ENCODE measurements at regions not wholly inside any gene's neighbourhood (a gene's known extent, or its start where the extent isn't known, plus 50 kb on each side); places are given as distances from the start of the nearest gene placed in this dataset.

GRCh38 chr2:41963661-41964525 lies 83.9 kb upstream of the PKDCC start:
- ChIA-PET POLR2A (ENCODE audit: unreplicated experiment) (no interaction called here), CTCF (no interaction called here)
- no peaks in the 10 kb centered on the region for H4K20me1 ChIP-seq (ENCODE audit: insufficient read depth)
- H3K4me2 ChIP-seq = peak overlapping the region; percentile 8
- H3K27ac ChIP-seq = 0 out of 2 replicates have a peak overlapping the region, but pooled peaks have one; percentile 3
- no peaks in the 10 kb centered on the region for H3K9me3 ChIP-seq (ENCODE audit: insufficient read depth, low read depth)
- no TSS peak for BruUV-seq (replicated peaks)
- no peak overlapping the region for H3K4me3 ChIP-seq
- TF ChIP-seq EZH2 (IDR thresholded peaks at IDR 0.05; ENCODE audit: low read depth) = no peak
- no peak for TF ChIP-seq CTCF (conservative IDR thresholded peaks at IDR 0.05)
- no peak overlapping the region for H2AFZ ChIP-seq
- H3K9me2 ChIP-seq (ENCODE audit: insufficient read depth) = no peaks in the 10 kb centered on the region
- peaks cover 15% of the 10 kb centered on the region for H3F3A ChIP-seq (ENCODE audit: insufficient read depth, low read depth)
- peaks cover 40% of the 10 kb centered on the region for H3K4me1 ChIP-seq (replicated peaks; ENCODE audit: insufficient read depth)
- H3K79me2 ChIP-seq (ENCODE audit: low read depth) = no peaks in the 10 kb centered on the region
- intact Hi-C loops (cut with micrococcal nuclease; ENCODE audit: unreplicated experiment) = loop anchor here (10.0 kb wide), 1 partner anchor 89 kb away; no protein-coding TSS in a partner anchor
- DNase-seq = peak in 1 of 2 experiments; percentile 60
- H3K36me3 ChIP-seq (ENCODE audit: low read depth) = no peaks in the 10 kb centered on the region
- H3K27me3 ChIP-seq (ENCODE audit: insufficient read depth, low read depth) = no peaks in the 10 kb centered on the region

- Histone ChIP-seq H4K20me1 (ENCODE audit: insufficient read depth) (no peaks in the 10 kb centered on the region), H3K4me2 (peak overlapping the region; percentile 62), H2AFZ (no peak overlapping the region), H3F3A (ENCODE audit: insufficient read depth, low read depth) (peaks cover 15% of the 10 kb centered on the region), H3K36me3 (ENCODE audit: low read depth) (no peaks in the 10 kb centered on the region), H3K9me2 (ENCODE audit: insufficient read depth) (no peaks in the 10 kb centered on the region), H3K4me1 (replicated peaks; ENCODE audit: insufficient read depth) (peaks cover 40% of the 10 kb centered on the region), H3K27me3 (ENCODE audit: insufficient read depth, low read depth) (no peaks in the 10 kb centered on the region), H3K79me2 (ENCODE audit: low read depth) (no peaks in the 10 kb centered on the region), H3K9me3 (ENCODE audit: insufficient read depth, low read depth) (no peaks in the 10 kb centered on the region), H3K4me3 (no peak overlapping the region), H3K27ac (no peak overlapping the region)
- ChIA-PET POLR2A (ENCODE audit: unreplicated experiment) (no interaction called here), CTCF (no interaction called here)
- intact Hi-C loops (cut with micrococcal nuclease; ENCODE audit: unreplicated experiment) = loop anchor here (10.0 kb wide), 1 partner anchor 91 kb away; no protein-coding TSS in a partner anchor
- BruUV-seq (replicated peaks) = no TSS peak
- TF ChIP-seq EZH2 (IDR thresholded peaks at IDR 0.05; ENCODE audit: low read depth) (no peak), CTCF (conservative IDR thresholded peaks at IDR 0.05) (no peak)
- DNase-seq = no peak
Measured at GRCh38 chr2:41965173-41965908, 82.5 kb upstream of the PKDCC start.

GRCh38 chr2:41965909-41966295 lies 81.9 kb upstream of the PKDCC start:
- peaks cover 40% of the 10 kb centered on the region for H3K4me1 ChIP-seq (replicated peaks; ENCODE audit: insufficient read depth)
- POLR2A ChIA-PET (ENCODE audit: unreplicated experiment) = interaction anchor here (0.7 kb wide), 1 partner anchor 167 kb away, joined by 4 read pairs; no protein-coding TSS in a partner anchor
- intact Hi-C loops (cut with micrococcal nuclease; ENCODE audit: unreplicated experiment) = loop anchor here (10.0 kb wide), 1 partner anchor 91 kb away; no protein-coding TSS in a partner anchor

More at GRCh38 chr2:41965909-41966295, 81.9 kb upstream of the PKDCC start:
- peaks cover 15% of the 10 kb centered on the region for H3F3A ChIP-seq (ENCODE audit: insufficient read depth, low read depth)
- DNase-seq = no peak
- no peaks in the 10 kb centered on the region for H3K36me3 ChIP-seq (ENCODE audit: low read depth)
- H3K4me2 ChIP-seq = peak overlapping the region; percentile 62
- peak overlapping the region; percentile 55 for H3K27ac ChIP-seq
- H3K9me3 ChIP-seq (ENCODE audit: insufficient read depth, low read depth) = no peaks in the 10 kb centered on the region
- no peaks in the 10 kb centered on the region for H3K27me3 ChIP-seq (ENCODE audit: insufficient read depth, low read depth)
- no peak overlapping the region for H2AFZ ChIP-seq
- H4K20me1 ChIP-seq (ENCODE audit: insufficient read depth) = no peaks in the 10 kb centered on the region
- no peaks in the 10 kb centered on the region for H3K79me2 ChIP-seq (ENCODE audit: low read depth)
- no peaks in the 10 kb centered on the region for H3K9me2 ChIP-seq (ENCODE audit: insufficient read depth)
- CTCF ChIA-PET = interaction anchor here (1.1 kb wide), 1 partner anchor 96 kb away, joined by 3 read pairs; no protein-coding TSS in a partner anchor
- H3K4me3 ChIP-seq = no peak overlapping the region
- BruUV-seq (replicated peaks) = no TSS peak
- no peak for TF ChIP-seq CTCF (conservative IDR thresholded peaks at IDR 0.05)
- TF ChIP-seq EZH2 (IDR thresholded peaks at IDR 0.05; ENCODE audit: low read depth) = no peak

All from PC-9 (cell line).